A549 (cell line): ENCODE measurements at regions not wholly inside any gene's neighbourhood (a gene's known extent, or its start where the extent isn't known, plus 50 kb on each side); places are given as distances from the start of the nearest gene placed in this dataset.

Source experiments
- ATAC-seq, 2 experiments: fragments of 200-7000 bp in 1 of 2; fragments of >200 bp in 1 of 2; cut with Nextera tagmentation in 1 of 2; cut with Tn5 transposase in 1 of 2; 3 replicates each; pipeline versions ENCODE4 v1.8.0 to v1.9.1; 2018 to 2020; ENCODE audit warnings: mild to moderate bottlenecking in 1 of 2, moderate library complexity in 1 of 2
- CTCF ChIA-PET: fragments of 300-600 bp; sonication (Branson Sonifier 250); formaldehyde crosslinking; extraction: SDS; loops from one replicate; lab custom pipeline; 2021; ENCODE audit warnings: antibody characterized with exemption, inconsistent platforms; lab: Yijun Ruan, JAX
- POLR2A ChIA-PET: fragments of 350-600 bp; formaldehyde crosslinking; extraction: SDS; loops from one replicate; lab custom pipeline; 2021; ENCODE audit warnings: antibody characterized with exemption, inconsistent platforms; lab: Yijun Ruan, JAX
- DNase-seq, 2 experiments: peaks; one replicate each; pipeline versions ENCODE4 v3.0.0 to v3.0.0-alpha.2; 2011 to 2016; ENCODE audit warnings: low read depth in 1 of 2, low spot score in 1 of 2
- FAIRE-seq: peaks from 2 replicates; lab custom pipeline; 2011; peaks lifted over from hg19 to GRCh38; lab: Jason Lieb, UNC
- H3K27ac ChIP-seq, 2 experiments: fragments of >200 bp; sonication (Bioruptor Twin); formaldehyde crosslinking; 3 replicates each; pipeline ENCODE4 v1.5.1; 2016 to 2017
- H3K4me1 ChIP-seq: fragments of >200 bp; sonication (Bioruptor Twin); formaldehyde crosslinking; 3 replicates; pipeline ENCODE4 v1.6.1; 2016
- H3K4me2 ChIP-seq: fragments of >200 bp; sonication (Bioruptor Twin); formaldehyde crosslinking; 3 replicates; pipeline ENCODE4 v1.6.1; 2016
- H3K4me3 ChIP-seq: fragments of >200 bp; sonication (Bioruptor Twin); formaldehyde crosslinking; 3 replicates; pipeline ENCODE4 v1.5.1; 2016
- H3K9me3 ChIP-seq: fragments of >200 bp; sonication (Bioruptor Twin); formaldehyde crosslinking; 3 replicates; pipeline ENCODE4 v1.6.1; 2016
- CBX2 ChIP-seq: fragments of 200-600 bp; sonication (generic); IDR thresholded peaks from 2 replicates; pipeline ENCODE4 v1.6.1; 2016; ENCODE audit warnings: low read depth, mild to moderate bottlenecking, borderline replicate concordance
- CBX8 ChIP-seq: fragments of 200-600 bp; sonication (generic); IDR thresholded peaks from 2 replicates; pipeline ENCODE4 v1.6.1; 2016
- EP300 ChIP-seq, 2 experiments: fragments of >200 bp; sonication (Bioruptor Twin); formaldehyde crosslinking; IDR thresholded peaks; 2 replicates in 1 of 2; 3 replicates in 1 of 2; pipeline ENCODE4 v1.6.1; 2016 to 2017
- HEYL ChIP-seq: fragments of 250-450 bp; sonication (Bioruptor Pico); IDR thresholded peaks from 2 replicates; pipeline ENCODE4 v1.8.0; 2021; ENCODE audit warnings: mild to moderate bottlenecking, moderate library complexity
- HOXB5 ChIP-seq: fragments of 250-450 bp; sonication (Bioruptor Pico); IDR thresholded peaks from 2 replicates; pipeline ENCODE4 v1.5.0; 2020; ENCODE audit warnings: mild to moderate bottlenecking, moderate library complexity
- KDM1A ChIP-seq: fragments of 200-600 bp; sonication (generic); IDR thresholded peaks from 2 replicates; pipeline ENCODE4 v1.6.1; 2016; ENCODE audit warnings: low read depth, mild to moderate bottlenecking
- KDM5A ChIP-seq: fragments of 200-600 bp; sonication (generic); IDR thresholded peaks from 2 replicates; pipeline ENCODE4 v1.6.1; 2016; ENCODE audit warnings: antibody characterized with exemption, mild to moderate bottlenecking
- NPAS2 ChIP-seq: fragments of 250-450 bp; sonication (Bioruptor Pico); IDR thresholded peaks from 2 replicates; pipeline ENCODE4 v1.8.0; 2022; ENCODE audit warnings: mild to moderate bottlenecking, moderate library complexity, borderline replicate concordance
- PHF8 ChIP-seq: fragments of 200-600 bp; sonication (generic); IDR thresholded peaks from 2 replicates; pipeline ENCODE4 v1.6.1; 2016; ENCODE audit warnings: low read depth, mild to moderate bottlenecking, antibody characterized with exemption, moderate library complexity, borderline replicate concordance
- SREBF2 ChIP-seq: fragments of 450-650 bp; IDR thresholded peaks from 2 replicates; pipeline ENCODE4 v1.6.1; 2014; ENCODE audit warnings: mild to moderate bottlenecking, moderate library complexity
- TP53 ChIP-seq: fragments of 250-450 bp; sonication (Bioruptor Pico); IDR thresholded peaks from 2 replicates; pipeline ENCODE4 v1.5.0; 2021; ENCODE audit warnings: mild to moderate bottlenecking, moderate library complexity
- ZFP36 ChIP-seq: fragments of 450-650 bp; IDR thresholded peaks from 2 replicates; pipeline ENCODE4 v1.6.1; 2014; ENCODE audit warnings: borderline replicate concordance; ENCODE audit not compliant: partially characterized antibody
- WGBS: methylation state at CpG from one replicate; pipeline ENCODE4 v1.1.6; 2017; ENCODE audit errors: missing lambda C conversion rate; 5-methylcytosine and 5-hydroxymethylcytosine counted together
- TF ChIP-seq, protein P1 (sequence below): fragments of 250-450 bp; sonication (Bioruptor Pico); IDR thresholded peaks from 2 replicates; pipeline ENCODE4 v1.5.0; 2021; ENCODE audit warnings: mild to moderate bottlenecking, moderate library complexity, borderline replicate concordance
- TF ChIP-seq, protein P2 (sequence below): fragments of 200-600 bp; sonication (generic); IDR thresholded peaks from 2 replicates; pipeline ENCODE4 v1.6.1; 2016; ENCODE audit warnings: antibody characterized with exemption, mild to moderate bottlenecking, moderate library complexity
- TF ChIP-seq, protein P3 (sequence below): IDR thresholded peaks from 2 replicates; pipeline ENCODE4 v1.6.1; 2012
- TF ChIP-seq, protein P4 (sequence below): fragments of 450-650 bp; IDR thresholded peaks from 2 replicates; pipeline ENCODE4 v1.6.1; 2014; ENCODE audit warnings: antibody characterized with exemption
- TF ChIP-seq, protein P5 (sequence below): fragments of 250-450 bp; sonication (Bioruptor Pico); IDR thresholded peaks from 2 replicates; pipeline ENCODE4 v1.5.0; 2020; ENCODE audit warnings: low read depth, mild to moderate bottlenecking, moderate library complexity

DNA sequence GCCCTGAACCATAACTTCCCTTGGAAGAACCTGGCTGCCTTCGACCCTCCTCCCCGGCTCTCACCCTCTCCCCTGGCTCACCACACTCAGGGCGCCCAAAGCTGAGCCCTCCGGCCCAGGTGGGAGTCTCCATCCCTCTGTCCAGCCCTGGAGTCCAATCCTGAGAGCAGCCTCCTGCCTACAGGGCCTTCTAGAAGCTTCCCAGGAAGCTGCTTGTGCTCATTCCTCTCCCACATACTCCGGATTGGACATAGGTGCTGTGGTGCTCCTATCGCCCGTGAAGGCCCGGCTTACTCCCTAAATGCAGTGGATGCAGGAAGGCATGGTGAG lies 1332.0 kb downstream of the BRD1 start (continued):
- TF ChIP-seq, protein P1, sequence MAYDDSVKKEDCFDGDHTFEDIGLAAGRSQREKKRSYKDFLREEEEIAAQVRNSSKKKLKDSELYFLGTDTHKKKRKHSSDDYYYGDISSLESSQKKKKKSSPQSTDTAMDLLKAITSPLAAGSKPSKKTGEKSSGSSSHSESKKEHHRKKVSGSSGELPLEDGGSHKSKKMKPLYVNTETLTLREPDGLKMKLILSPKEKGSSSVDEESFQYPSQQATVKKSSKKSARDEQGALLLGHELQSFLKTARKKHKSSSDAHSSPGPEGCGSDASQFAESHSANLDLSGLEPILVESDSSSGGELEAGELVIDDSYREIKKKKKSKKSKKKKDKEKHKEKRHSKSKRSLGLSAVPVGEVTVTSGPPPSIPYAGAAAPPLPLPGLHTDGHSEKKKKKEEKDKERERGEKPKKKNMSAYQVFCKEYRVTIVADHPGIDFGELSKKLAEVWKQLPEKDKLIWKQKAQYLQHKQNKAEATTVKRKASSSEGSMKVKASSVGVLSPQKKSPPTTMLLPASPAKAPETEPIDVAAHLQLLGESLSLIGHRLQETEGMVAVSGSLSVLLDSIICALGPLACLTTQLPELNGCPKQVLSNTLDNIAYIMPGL (CRISPR knock-in tag): no peak
- TF ChIP-seq KDM1A: no peak
- TF ChIP-seq SREBF2: no peak
- TF ChIP-seq HOXB5 (CRISPR knock-in tag): no peak
- no peak for TF ChIP-seq KDM5A
- TF ChIP-seq CBX2: no peak

DNA sequence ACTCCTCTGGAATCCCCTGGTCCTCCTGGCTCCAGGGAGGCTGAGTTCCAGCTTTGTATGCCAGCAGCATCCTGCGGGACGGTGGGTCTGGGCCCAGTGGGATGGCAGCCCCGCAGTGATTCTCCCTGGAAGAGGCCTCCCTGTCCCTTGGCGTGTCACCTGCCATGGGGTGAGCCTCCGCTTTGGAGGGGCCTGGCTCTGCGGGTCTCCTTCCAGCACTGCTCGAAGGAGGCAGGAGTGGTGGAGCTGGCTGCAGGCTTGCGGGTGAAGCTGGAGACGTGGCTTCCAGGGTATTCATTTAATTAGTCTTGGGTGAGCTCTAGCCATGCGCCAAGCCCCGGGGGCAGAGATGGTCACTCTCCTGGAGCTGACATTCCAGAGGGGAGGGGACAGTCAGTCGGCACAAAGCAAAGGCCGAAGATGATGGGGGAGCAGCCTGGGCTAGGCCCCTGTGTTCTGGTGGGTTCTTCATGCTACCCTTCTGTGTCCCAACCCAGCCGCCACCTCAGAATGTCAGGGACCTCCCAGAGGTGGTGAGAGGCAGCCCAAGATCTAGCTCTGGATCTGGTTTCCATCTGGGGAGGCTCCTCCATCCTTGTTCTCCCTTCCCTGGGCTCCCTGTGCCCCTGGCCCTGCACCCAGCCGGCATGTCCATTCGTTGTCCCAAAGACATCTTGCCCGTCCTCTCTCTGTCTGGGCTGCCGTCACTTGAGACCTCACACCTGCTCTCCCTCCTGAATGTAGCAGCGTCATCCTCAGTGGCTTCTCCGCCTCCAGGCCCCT lies 1332.5 kb downstream of the BRD1 start:
- FAIRE-seq: no peak
- ChIA-PET POLR2A (no interaction called here), CTCF (no interaction called here)
- H3K4me2 ChIP-seq: no peak overlapping the region
- WGBS: 93% methylated on average over 20 of the region's 20 CpGs
- no peaks in the 10 kb centered on the region for H3K9me3 ChIP-seq
- peak overlapping the region in 1 of 2 experiments; percentile 29; a peak in 1 of 6 replicates for H3K27ac ChIP-seq
- H3K4me1 ChIP-seq: peaks cover 25% of the 10 kb centered on the region
- ATAC-seq: no peak
- TF ChIP-seq, protein P2, sequence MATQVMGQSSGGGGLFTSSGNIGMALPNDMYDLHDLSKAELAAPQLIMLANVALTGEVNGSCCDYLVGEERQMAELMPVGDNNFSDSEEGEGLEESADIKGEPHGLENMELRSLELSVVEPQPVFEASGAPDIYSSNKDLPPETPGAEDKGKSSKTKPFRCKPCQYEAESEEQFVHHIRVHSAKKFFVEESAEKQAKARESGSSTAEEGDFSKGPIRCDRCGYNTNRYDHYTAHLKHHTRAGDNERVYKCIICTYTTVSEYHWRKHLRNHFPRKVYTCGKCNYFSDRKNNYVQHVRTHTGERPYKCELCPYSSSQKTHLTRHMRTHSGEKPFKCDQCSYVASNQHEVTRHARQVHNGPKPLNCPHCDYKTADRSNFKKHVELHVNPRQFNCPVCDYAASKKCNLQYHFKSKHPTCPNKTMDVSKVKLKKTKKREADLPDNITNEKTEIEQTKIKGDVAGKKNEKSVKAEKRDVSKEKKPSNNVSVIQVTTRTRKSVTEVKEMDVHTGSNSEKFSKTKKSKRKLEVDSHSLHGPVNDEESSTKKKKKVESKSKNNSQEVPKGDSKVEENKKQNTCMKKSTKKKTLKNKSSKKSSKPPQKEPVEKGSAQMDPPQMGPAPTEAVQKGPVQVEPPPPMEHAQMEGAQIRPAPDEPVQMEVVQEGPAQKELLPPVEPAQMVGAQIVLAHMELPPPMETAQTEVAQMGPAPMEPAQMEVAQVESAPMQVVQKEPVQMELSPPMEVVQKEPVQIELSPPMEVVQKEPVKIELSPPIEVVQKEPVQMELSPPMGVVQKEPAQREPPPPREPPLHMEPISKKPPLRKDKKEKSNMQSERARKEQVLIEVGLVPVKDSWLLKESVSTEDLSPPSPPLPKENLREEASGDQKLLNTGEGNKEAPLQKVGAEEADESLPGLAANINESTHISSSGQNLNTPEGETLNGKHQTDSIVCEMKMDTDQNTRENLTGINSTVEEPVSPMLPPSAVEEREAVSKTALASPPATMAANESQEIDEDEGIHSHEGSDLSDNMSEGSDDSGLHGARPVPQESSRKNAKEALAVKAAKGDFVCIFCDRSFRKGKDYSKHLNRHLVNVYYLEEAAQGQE: no peak
- TF ChIP-seq, protein P3, sequence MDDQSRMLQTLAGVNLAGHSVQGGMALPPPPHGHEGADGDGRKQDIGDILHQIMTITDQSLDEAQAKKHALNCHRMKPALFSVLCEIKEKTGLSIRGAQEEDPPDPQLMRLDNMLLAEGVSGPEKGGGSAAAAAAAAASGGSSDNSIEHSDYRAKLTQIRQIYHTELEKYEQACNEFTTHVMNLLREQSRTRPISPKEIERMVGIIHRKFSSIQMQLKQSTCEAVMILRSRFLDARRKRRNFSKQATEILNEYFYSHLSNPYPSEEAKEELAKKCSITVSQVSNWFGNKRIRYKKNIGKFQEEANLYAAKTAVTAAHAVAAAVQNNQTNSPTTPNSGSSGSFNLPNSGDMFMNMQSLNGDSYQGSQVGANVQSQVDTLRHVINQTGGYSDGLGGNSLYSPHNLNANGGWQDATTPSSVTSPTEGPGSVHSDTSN: no peak
- TF ChIP-seq CBX8 (no peak), PHF8 (no peak), NPAS2 (CRISPR knock-in tag) (no peak), HEYL (no peak), ZFP36 (no peak), TP53 (no peak), EP300 (IDR thresholded peaks at IDR 0.05) (no peak), SREBF2 (no peak)
- TF ChIP-seq, protein P4, sequence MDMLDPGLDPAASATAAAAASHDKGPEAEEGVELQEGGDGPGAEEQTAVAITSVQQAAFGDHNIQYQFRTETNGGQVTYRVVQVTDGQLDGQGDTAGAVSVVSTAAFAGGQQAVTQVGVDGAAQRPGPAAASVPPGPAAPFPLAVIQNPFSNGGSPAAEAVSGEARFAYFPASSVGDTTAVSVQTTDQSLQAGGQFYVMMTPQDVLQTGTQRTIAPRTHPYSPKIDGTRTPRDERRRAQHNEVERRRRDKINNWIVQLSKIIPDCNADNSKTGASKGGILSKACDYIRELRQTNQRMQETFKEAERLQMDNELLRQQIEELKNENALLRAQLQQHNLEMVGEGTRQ: no peak
- TF ChIP-seq, protein P5, sequence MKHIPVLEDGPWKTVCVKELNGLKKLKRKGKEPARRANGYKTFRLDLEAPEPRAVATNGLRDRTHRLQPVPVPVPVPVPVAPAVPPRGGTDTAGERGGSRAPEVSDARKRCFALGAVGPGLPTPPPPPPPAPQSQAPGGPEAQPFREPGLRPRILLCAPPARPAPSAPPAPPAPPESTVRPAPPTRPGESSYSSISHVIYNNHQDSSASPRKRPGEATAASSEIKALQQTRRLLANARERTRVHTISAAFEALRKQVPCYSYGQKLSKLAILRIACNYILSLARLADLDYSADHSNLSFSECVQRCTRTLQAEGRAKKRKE (CRISPR knock-in tag): no peak
- H3K4me3 ChIP-seq: no peak overlapping the region
- no peak for DNase-seq
